Thymus (tissue), 11 donors: ENCODE measurements at regions not wholly inside any gene's neighbourhood (a gene's known extent, or its start where the extent isn't known, plus 50 kb on each side); places are given as distances from the start of the nearest gene placed in this dataset.

ENCODE experiments used
- DNase-seq, 9 donors: peaks; one replicate each; pipeline ENCODE4 v3.0.0-alpha.2; 2013; ENCODE audit warnings: low spot score in 9 of 9, low read depth in 6 of 9, missing footprints in 1 of 9
- H3K27ac ChIP-seq, 2 donors: one replicate each; pipeline ENCODE4 v1.5.1; 2013; ENCODE audit warnings: control low read depth in 1 of 2, low read depth in 1 of 2, low read length in 1 of 2, mild to moderate bottlenecking in 1 of 2, moderate library complexity in 1 of 2
- H3K27me3 ChIP-seq, 2 donors: one replicate each; pipeline ENCODE4 v1.5.1; 2013; ENCODE audit warnings: low read length in 1 of 2; ENCODE audit not compliant: control insufficient read depth in 2 of 2, insufficient read depth in 1 of 2
- H3K36me3 ChIP-seq, 2 donors: one replicate each; pipeline ENCODE4 v1.5.1; 2013; ENCODE audit warnings: low read length in 1 of 2, mild to moderate bottlenecking in 1 of 2, moderate library complexity in 1 of 2; ENCODE audit not compliant: control insufficient read depth in 2 of 2, insufficient read depth in 2 of 2
- H3K4me1 ChIP-seq, 2 donors: one replicate each; pipeline ENCODE4 v1.5.1; 2013; ENCODE audit warnings: low read length in 2 of 2; ENCODE audit not compliant: control insufficient read depth in 2 of 2, insufficient read depth in 2 of 2
- H3K4me3 ChIP-seq, 2 donors: one replicate each; pipeline ENCODE4 v1.5.1; 2013; ENCODE audit warnings: low read length in 2 of 2, control low read depth in 1 of 2, mild to moderate bottlenecking in 1 of 2
- H3K9me3 ChIP-seq, 2 donors: one replicate each; pipeline ENCODE4 v1.5.1; 2013; ENCODE audit warnings: low read length in 1 of 2, mild to moderate bottlenecking in 1 of 2; ENCODE audit not compliant: control insufficient read depth in 2 of 2, insufficient read depth in 1 of 2
- WGBS: extraction: QIAGEN DNeasy Blood & Tissue Kit; methylation state at CpG from one replicate; pipeline ENCODE4 v1.1.7; 2013; 5-methylcytosine and 5-hydroxymethylcytosine counted together
- donor health status: healthy.

DNA sequence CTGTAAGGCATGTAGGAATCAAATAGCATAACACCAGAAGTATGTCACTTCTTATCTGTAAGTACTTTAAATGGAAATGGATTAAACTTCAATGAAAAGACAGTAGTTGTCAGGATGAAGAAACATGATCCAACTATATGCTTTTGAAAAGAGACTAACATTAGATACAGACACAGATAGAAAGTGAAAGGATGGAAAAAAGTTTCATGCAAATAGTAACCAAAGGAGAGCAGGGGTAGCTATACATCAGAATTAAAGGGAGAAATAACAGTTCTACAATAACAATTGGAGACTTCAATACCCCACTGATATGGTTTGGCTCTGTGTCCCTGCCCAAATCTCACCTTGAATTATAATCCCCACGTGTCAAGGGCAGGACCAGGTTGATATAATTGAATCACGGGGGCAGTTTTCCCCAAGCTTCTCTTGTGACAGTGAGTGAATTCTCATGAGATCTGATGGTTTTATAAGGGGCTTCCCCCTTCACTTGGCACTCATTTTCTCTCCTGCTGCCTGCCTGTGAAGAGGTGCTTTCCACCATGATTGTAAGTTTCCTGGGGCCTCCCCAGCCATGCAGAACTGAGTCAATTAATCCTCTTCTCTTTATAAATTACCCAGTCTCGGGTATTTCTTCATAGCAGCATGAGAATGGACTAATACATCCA is 205.4 kb upstream of the CDH2 start:
- Histone ChIP-seq H3K4me3 (no peak overlapping the region), H3K4me1 (no peaks in the 10 kb centered on the region), H3K27ac (no peak overlapping the region), H3K9me3 (peaks cover 0 to 3% of the 10 kb centered on the region in 2 donors), H3K36me3 (no peaks in the 10 kb centered on the region), H3K27me3 (no peaks in the 10 kb centered on the region)
- 76% methylated on average over 3 of the region's 3 CpGs for WGBS
- no peak for DNase-seq

DNA sequence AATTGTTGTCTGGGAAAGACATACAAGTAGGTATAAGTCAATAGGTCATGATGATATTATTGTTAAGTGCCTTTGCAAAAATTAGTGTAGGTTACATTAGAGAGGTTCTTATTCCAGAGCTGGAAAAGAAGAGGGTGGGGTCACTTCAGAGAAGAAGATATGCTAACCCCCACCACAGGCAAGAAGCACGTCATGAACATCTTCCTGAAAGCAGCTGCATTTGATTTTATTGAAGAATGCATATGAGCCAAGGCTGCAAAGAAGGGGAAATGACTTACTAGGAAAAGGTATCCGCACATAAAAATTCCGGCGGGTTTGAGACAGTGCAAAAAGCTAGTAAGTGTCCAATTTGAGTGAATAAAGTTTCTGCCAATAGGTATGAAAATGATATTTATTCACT is 195.3 kb upstream of the CDH2 start:
- H3K36me3 ChIP-seq, result no peaks in the 10 kb centered on the region
- no peak overlapping the region for H3K27ac ChIP-seq
- WGBS, result 94% methylated on average over 4 of the region's 4 CpGs
- H3K4me1 ChIP-seq, result no peaks in the 10 kb centered on the region
- peaks cover 0 to 3% of the 10 kb centered on the region in 2 donors for H3K9me3 ChIP-seq
- H3K27me3 ChIP-seq, result no peaks in the 10 kb centered on the region
- no peak overlapping the region for H3K4me3 ChIP-seq
- DNase-seq, result no peak

DNA sequence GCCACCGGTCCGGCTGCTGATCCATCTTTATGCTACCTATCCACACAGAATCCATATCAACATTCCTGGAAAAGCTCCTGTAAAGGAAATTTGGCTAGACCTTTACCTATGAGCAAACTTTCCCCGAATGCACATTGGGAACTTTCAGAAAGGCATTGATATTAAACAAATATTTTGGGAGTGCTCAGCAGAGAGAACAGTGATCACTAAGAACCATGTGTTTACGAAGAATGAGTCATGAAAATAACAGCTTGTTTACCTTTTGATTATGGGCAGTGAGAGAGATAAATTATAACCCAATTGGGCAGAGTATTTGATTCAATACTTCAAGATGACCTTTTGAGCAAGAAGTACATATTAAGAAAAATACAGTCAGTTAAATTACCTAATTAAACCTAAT is 189.7 kb upstream of the CDH2 start:
- no peaks in the 10 kb centered on the region for H3K9me3 ChIP-seq
- 96% methylated on average over 4 of the region's 4 CpGs for WGBS
- no peak overlapping the region for H3K27ac ChIP-seq
- no peaks in the 10 kb centered on the region for H3K27me3 ChIP-seq
- no peaks in the 10 kb centered on the region for H3K36me3 ChIP-seq
- no peaks in the 10 kb centered on the region for H3K4me1 ChIP-seq
- no peak overlapping the region for H3K4me3 ChIP-seq
- DNase-seq, result no peak

DNA sequence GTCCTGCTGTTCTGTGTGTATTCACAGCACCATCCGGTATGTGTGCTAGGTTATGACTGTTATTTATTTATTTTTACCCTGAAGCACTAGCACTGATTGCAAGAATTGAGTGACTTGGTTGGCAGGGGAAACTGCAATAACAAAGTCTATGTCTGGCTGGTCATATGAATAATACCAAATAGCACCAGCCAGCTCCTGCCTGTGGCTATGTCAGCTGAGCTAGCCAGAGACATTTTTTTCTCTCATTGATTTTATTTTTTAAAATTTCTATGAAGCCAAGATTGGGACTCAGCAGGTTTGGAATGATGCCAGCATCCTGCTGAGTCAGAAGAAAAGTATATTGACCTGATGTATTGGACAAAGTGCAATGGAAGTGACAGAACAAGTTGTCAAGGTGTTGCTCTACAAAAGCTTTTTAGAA is 188.5 kb upstream of the CDH2 start:
- no peak for DNase-seq
- Histone ChIP-seq H3K9me3 (no peaks in the 10 kb centered on the region), H3K36me3 (no peaks in the 10 kb centered on the region), H3K4me1 (no peaks in the 10 kb centered on the region), H3K4me3 (no peak overlapping the region), H3K27me3 (no peaks in the 10 kb centered on the region), H3K27ac (no peak overlapping the region)
- WGBS, result 96% methylated on average over 1 of the region's 1 CpG

DNA sequence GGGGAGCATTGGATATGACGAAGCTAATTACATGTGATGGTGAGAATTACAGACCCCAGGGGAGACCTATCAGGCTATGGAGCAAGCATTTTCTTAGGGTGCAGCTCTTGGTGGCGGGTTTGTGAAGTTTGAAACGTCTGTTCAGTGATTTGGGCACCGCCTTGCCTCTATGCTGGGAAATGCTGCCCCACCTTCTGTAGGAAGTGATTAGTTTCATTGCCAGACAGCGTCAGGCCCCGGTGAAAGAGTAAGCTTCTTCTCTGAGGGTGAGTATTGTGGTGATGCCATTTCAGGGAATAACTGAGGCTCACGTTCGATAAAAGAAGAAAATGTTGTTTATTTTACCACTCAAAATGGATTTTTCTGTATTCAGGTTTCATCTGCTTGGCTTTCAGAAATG is 186.2 kb upstream of the CDH2 start:
- no peaks in the 10 kb centered on the region for H3K9me3 ChIP-seq
- 94% methylated on average over 8 of the region's 8 CpGs for WGBS
- H3K4me1 ChIP-seq, result no peaks in the 10 kb centered on the region
- no peaks in the 10 kb centered on the region for H3K36me3 ChIP-seq
- DNase-seq, result no peak
- no peaks in the 10 kb centered on the region for H3K27me3 ChIP-seq
- H3K27ac ChIP-seq, result no peak overlapping the region
- no peak overlapping the region for H3K4me3 ChIP-seq

DNA sequence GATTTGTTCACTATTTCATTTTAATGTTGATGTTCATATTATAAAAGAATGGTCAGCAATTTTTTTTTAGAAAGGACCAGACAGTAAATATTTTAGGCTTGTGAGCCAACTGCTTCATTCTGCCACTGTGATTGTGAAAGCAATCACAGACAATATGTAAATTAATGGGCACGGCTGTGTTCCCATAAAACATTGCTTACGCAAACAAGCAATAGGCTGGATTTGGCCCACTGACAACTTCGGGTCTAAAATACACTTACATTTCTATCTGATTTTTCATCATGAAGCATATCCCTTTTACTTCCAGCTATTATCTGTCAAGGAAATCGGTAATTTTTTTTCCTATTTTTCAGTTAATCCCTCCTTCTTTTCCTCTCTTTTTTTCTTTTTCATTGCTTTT is 182.2 kb upstream of the CDH2 start:
- WGBS, result 95% methylated on average over 4 of the region's 4 CpGs
- Histone ChIP-seq H3K27me3 (no peaks in the 10 kb centered on the region), H3K4me3 (no peak overlapping the region), H3K9me3 (no peaks in the 10 kb centered on the region), H3K36me3 (no peaks in the 10 kb centered on the region), H3K4me1 (no peaks in the 10 kb centered on the region), H3K27ac (no peak overlapping the region)
- no peak for DNase-seq

DNA sequence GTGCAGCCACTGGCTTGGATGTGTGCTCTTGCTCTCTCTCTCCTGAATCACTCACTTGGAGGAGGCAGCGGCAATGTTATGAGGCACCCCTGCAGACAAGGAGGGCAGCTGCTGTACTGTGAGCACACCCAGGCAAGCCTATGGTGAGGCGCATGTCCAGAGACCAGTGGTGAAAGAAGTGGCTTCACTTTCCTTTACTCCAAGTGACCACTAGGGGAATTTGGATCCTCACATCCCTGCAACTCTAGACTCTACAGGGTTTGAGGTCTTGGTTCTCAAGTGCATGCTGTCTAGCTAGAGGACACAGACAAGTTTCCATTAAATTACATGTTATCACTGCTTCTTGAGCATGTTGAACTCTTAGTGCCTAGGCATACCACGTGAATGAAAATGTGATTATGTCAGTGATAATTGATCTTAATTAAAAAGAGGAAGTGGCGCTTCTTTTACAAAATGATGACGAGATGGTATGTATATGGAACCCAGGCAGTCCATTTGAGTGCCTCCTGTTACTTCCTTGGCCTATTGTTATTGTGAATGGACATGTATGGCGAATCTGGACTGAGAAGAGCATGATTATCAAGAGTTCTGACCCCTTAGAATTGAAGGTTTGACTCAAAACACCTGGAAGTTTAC is 181.0 kb upstream of the CDH2 start:
- H3K36me3 ChIP-seq, result no peaks in the 10 kb centered on the region
- WGBS, result 87% methylated on average over 6 of the region's 6 CpGs
- no peaks in the 10 kb centered on the region for H3K9me3 ChIP-seq
- H3K4me3 ChIP-seq, result no peak overlapping the region
- DNase-seq, result no peak
- H3K27me3 ChIP-seq, result no peaks in the 10 kb centered on the region
- no peaks in the 10 kb centered on the region for H3K4me1 ChIP-seq
- no peak overlapping the region for H3K27ac ChIP-seq

DNA sequence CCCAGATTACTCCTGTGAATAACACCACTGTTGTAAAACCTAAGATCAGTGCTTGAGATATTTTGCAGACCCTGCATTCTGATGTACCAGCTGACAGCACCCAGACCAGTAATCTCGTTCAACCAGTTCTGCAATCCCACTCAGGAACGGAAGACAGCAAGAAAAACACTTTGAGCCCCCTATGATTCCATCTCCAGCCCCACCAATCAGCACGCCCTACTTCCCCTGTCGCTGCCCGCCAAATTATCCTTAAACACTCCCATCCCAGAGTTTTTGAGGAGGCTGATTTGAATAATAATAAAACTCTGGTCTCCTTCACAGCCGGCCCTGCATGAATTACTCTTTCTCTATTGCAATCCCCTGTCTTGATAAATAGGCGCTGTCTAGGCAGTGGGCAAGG is 173.9 kb upstream of the CDH2 start:
- no peaks in the 10 kb centered on the region for H3K9me3 ChIP-seq
- no peaks in the 10 kb centered on the region for H3K27me3 ChIP-seq
- no peaks in the 10 kb centered on the region for H3K36me3 ChIP-seq
- 87% methylated on average over 7 of the region's 7 CpGs for WGBS
- no peak overlapping the region for H3K4me3 ChIP-seq
- no peak for DNase-seq
- no peak overlapping the region for H3K27ac ChIP-seq
- no peaks in the 10 kb centered on the region for H3K4me1 ChIP-seq

DNA sequence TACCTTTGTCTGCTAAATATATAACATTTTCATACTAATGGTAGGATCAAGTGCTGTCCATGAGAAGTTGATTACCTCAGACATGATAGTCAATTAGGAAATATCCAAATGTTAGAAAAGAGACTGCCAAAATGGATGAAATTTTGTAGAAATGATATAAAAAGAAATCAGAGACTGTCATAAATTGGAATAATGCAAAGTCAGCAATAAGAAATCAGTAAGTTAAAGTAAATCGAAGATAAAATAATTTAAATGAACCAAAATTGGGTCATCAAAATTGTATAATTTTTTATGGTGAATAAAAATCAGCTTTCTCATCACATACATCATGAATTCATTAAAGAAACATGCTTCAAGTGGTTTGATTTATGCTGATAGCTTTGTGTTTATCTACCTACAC is 165.3 kb upstream of the CDH2 start:
- Histone ChIP-seq H3K27ac (no peak overlapping the region), H3K4me3 (no peak overlapping the region), H3K36me3 (no peaks in the 10 kb centered on the region), H3K27me3 (no peaks in the 10 kb centered on the region), H3K4me1 (no peaks in the 10 kb centered on the region), H3K9me3 (no peaks in the 10 kb centered on the region)
- DNase-seq, result no peak
- WGBS, result 95% methylated on average over 1 of the region's 1 CpG
